GM23338 (cell line): ENCODE measurements at regions not wholly inside any gene's neighbourhood (a gene's known extent, or its start where the extent isn't known, plus 50 kb on each side); places are given as distances from the start of the nearest gene placed in this dataset.

Experiments
- ATAC-seq: fragments of 200-7000 bp; cut with Tn5 transposase; 3 replicates; pipeline ENCODE4 v1.9.1; 2020
- DNase-seq: peaks from one replicate; pipeline ENCODE4 v3.0.0-alpha.2; 2015; ENCODE audit warnings: low spot score
- H2AFZ ChIP-seq: fragments of 200-600 bp; sonication (generic); 2 replicates; pipeline ENCODE4 v1.8.0; 2016; ENCODE audit warnings: antibody characterized with exemption, mild to moderate bottlenecking, moderate library complexity
- H3F3A ChIP-seq: fragments of 200-600 bp; sonication (generic); replicated peaks from 2 replicates; pipeline ENCODE4 v1.8.0; 2017; ENCODE audit warnings: antibody characterized with exemption, mixed run types, low read depth
- H3K27ac ChIP-seq: fragments of 200-600 bp; sonication (generic); 2 replicates; pipeline ENCODE4 v1.6.1; 2016; ENCODE audit warnings: low read depth
- H3K27me3 ChIP-seq: fragments of 200-600 bp; sonication (generic); 2 replicates; pipeline ENCODE4 v1.8.0; 2016; ENCODE audit warnings: mild to moderate bottlenecking, mixed run types, moderate library complexity; ENCODE audit not compliant: insufficient read depth
- H3K36me3 ChIP-seq: fragments of 200-600 bp; sonication (generic); 2 replicates; pipeline ENCODE4 v1.8.0; 2016; ENCODE audit warnings: mild to moderate bottlenecking; ENCODE audit not compliant: insufficient read depth
- H3K4me1 ChIP-seq: fragments of 200-600 bp; sonication (generic); 2 replicates; pipeline ENCODE4 v1.8.0; 2016; ENCODE audit warnings: mild to moderate bottlenecking, moderate library complexity; ENCODE audit not compliant: insufficient read depth
- H3K4me2 ChIP-seq: fragments of 200-600 bp; sonication (generic); 2 replicates; pipeline ENCODE4 v1.7.1; 2017; ENCODE audit warnings: mixed run types
- H3K4me3 ChIP-seq: fragments of 200-600 bp; sonication (generic); 2 replicates; pipeline ENCODE4 v1.6.1; 2016; ENCODE audit warnings: mixed run types
- H3K79me2 ChIP-seq: fragments of 200-600 bp; sonication (generic); replicated peaks from 2 replicates; pipeline ENCODE4 v1.8.0; 2017; ENCODE audit warnings: mild to moderate bottlenecking; ENCODE audit not compliant: insufficient read depth
- H3K9me2 ChIP-seq: fragments of 200-600 bp; sonication (generic); 2 replicates; pipeline ENCODE4 v1.8.0; 2017; ENCODE audit not compliant: insufficient read depth
- H4K20me1 ChIP-seq: fragments of 200-600 bp; sonication (generic); replicated peaks from 2 replicates; pipeline ENCODE4 v1.8.0; 2017; ENCODE audit warnings: mild to moderate bottlenecking; ENCODE audit not compliant: insufficient read depth
- H3K27ac Mint-ChIP-seq: 2 replicates; pipeline ENCODE4 v1.8.0; 2020; ENCODE audit warnings: inconsistent platforms, mild to moderate bottlenecking, moderate library complexity, mixed read lengths
- H3K27me3 Mint-ChIP-seq: 3 replicates; pipeline ENCODE4 v1.8.0; 2022; ENCODE audit warnings: low read depth, mild to moderate bottlenecking, moderate library complexity, mixed read lengths, inconsistent platforms; ENCODE audit not compliant: insufficient read depth, poor library complexity
- H3K36me3 Mint-ChIP-seq: 3 replicates; pipeline ENCODE4 v1.8.0; 2021; ENCODE audit warnings: low read depth, mild to moderate bottlenecking, inconsistent platforms, moderate library complexity, mixed read lengths
- H3K4me1 Mint-ChIP-seq: 3 replicates; pipeline ENCODE4 v1.8.0; 2020; ENCODE audit warnings: mild to moderate bottlenecking, inconsistent platforms, mixed read lengths
- H3K4me3 Mint-ChIP-seq: 3 replicates; pipeline ENCODE4 v1.8.0; 2021; ENCODE audit warnings: moderate library complexity, mild to moderate bottlenecking, inconsistent platforms, mixed read lengths
- H3K9me3 Mint-ChIP-seq: 3 replicates; pipeline ENCODE4 v1.8.0; 2020; ENCODE audit warnings: moderate library complexity, mild to moderate bottlenecking, inconsistent platforms, mixed read lengths
- CREB1 ChIP-seq: fragments of 250-450 bp; sonication (Bioruptor Pico); IDR thresholded peaks from 2 replicates; pipeline ENCODE4 v1.5.0; 2020; ENCODE audit warnings: low read depth, mild to moderate bottlenecking, moderate library complexity
- EZH2 ChIP-seq: fragments of 200-600 bp; sonication (generic); IDR thresholded peaks from one replicate; pipeline ENCODE4 v1.8.0; 2017; ENCODE audit warnings: antibody characterized with exemption, mild to moderate bottlenecking, low read depth; ENCODE audit not compliant: unreplicated experiment
- EZH2phosphoT487 ChIP-seq: fragments of 200-600 bp; sonication (generic); IDR thresholded peaks from one replicate; pipeline ENCODE4 v1.8.1; 2018; ENCODE audit warnings: antibody characterized with exemption; ENCODE audit not compliant: unreplicated experiment
- JUNB ChIP-seq: IDR thresholded peaks from one replicate; pipeline ENCODE4 v1.6.1; 2016; ENCODE audit warnings: antibody characterized with exemption; ENCODE audit not compliant: unreplicated experiment
- NANOG ChIP-seq: IDR thresholded peaks from 2 replicates; pipeline ENCODE4 v1.6.1; 2016; ENCODE audit warnings: antibody characterized with exemption, borderline replicate concordance
- POLR2AphosphoS5 ChIP-seq: IDR thresholded peaks from 2 replicates; pipeline ENCODE4 v1.6.1; 2016; ENCODE audit warnings: antibody characterized with exemption, low read depth
- STAT1 ChIP-seq: IDR thresholded peaks from one replicate; pipeline ENCODE4 v1.6.1; 2016; ENCODE audit warnings: antibody characterized with exemption; ENCODE audit not compliant: unreplicated experiment
- ZNF114 ChIP-seq: fragments of 250-450 bp; sonication (Bioruptor Pico); IDR thresholded peaks from 2 replicates; pipeline ENCODE4 v1.5.0; 2020; ENCODE audit warnings: mild to moderate bottlenecking, moderate library complexity
- ZNF331 ChIP-seq: fragments of 250-450 bp; sonication (Bioruptor Pico); IDR thresholded peaks from 2 replicates; pipeline ENCODE4 v1.5.0; 2020; ENCODE audit warnings: low read depth, mild to moderate bottlenecking, moderate library complexity
- TF ChIP-seq, protein P1 (sequence below), 2 experiments: fragments of 200-600 bp in 1 of 2; sonication (generic) in 1 of 2; conservative IDR thresholded peaks; 2 replicates each; pipeline versions ENCODE4 v1.5.1 to v1.6.1; 2016 to 2017; ENCODE audit warnings: antibody characterized with exemption in 2 of 2, low read depth in 2 of 2, mild to moderate bottlenecking in 2 of 2, moderate library complexity in 1 of 2
- TF ChIP-seq, protein P2 (sequence below): IDR thresholded peaks from one replicate; pipeline ENCODE4 v1.6.1; 2018; ENCODE audit warnings: antibody characterized with exemption; ENCODE audit not compliant: unreplicated experiment
- TF ChIP-seq, protein P3 (sequence below): fragments of 250-450 bp; sonication (Bioruptor Pico); IDR thresholded peaks from 2 replicates; pipeline ENCODE4 v1.5.0; 2020; ENCODE audit warnings: mild to moderate bottlenecking, moderate library complexity
- TF ChIP-seq, protein P4 (sequence below): IDR thresholded peaks from 2 replicates; pipeline ENCODE4 v1.6.1; 2016; ENCODE audit warnings: antibody characterized with exemption

DNA sequence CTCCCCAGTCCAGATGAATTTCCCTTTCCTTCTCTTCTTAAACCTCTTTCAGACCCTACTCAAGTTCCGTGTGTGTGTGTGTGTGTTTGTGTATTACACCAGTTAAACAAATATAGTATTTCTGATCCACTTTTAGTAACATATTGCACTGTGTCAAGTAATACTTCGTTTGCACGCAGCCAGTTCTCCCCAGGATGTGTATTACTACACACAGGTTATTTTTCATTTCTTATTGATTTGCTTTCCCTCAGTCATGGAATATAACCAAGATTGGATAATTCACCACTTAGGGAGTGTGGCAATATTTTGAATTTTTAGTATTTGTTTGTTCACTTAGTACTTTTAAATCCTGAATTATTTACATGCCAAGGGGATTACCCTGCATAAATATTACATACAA is 667.0 kb downstream of the NR2F2 start:
- Mint-ChIP-seq H3K4me1 (no peaks in the 10 kb centered on the region), H3K9me3 (peaks cover 11% of the 10 kb centered on the region), H3K27ac (no peak overlapping the region), H3K36me3 (peaks cover 3% of the 10 kb centered on the region; the same call in 2 of the 3 replicates), H3K27me3 (peaks cover 2% of the 10 kb centered on the region), H3K4me3 (no peak overlapping the region)
- H4K20me1 ChIP-seq, result no peaks in the 10 kb centered on the region
- no peaks in the 10 kb centered on the region; the same call in none of the 2 replicates for H3K36me3 ChIP-seq
- no peaks in the 10 kb centered on the region for H3K4me1 ChIP-seq
- H3K79me2 ChIP-seq, result no peaks in the 10 kb centered on the region
- ATAC-seq (no peak), DNase-seq (no peak)
- TF ChIP-seq ZNF331 (CRISPR knock-in tag), result no peak
- TF ChIP-seq JUNB, result no peak
- TF ChIP-seq, protein P1, sequence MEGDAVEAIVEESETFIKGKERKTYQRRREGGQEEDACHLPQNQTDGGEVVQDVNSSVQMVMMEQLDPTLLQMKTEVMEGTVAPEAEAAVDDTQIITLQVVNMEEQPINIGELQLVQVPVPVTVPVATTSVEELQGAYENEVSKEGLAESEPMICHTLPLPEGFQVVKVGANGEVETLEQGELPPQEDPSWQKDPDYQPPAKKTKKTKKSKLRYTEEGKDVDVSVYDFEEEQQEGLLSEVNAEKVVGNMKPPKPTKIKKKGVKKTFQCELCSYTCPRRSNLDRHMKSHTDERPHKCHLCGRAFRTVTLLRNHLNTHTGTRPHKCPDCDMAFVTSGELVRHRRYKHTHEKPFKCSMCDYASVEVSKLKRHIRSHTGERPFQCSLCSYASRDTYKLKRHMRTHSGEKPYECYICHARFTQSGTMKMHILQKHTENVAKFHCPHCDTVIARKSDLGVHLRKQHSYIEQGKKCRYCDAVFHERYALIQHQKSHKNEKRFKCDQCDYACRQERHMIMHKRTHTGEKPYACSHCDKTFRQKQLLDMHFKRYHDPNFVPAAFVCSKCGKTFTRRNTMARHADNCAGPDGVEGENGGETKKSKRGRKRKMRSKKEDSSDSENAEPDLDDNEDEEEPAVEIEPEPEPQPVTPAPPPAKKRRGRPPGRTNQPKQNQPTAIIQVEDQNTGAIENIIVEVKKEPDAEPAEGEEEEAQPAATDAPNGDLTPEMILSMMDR (conservative IDR thresholded peaks at IDR 0.05; ENCODE audit: low read depth in 2 of 2), result no peak
- TF ChIP-seq STAT1, result no peak
- TF ChIP-seq, protein P2, sequence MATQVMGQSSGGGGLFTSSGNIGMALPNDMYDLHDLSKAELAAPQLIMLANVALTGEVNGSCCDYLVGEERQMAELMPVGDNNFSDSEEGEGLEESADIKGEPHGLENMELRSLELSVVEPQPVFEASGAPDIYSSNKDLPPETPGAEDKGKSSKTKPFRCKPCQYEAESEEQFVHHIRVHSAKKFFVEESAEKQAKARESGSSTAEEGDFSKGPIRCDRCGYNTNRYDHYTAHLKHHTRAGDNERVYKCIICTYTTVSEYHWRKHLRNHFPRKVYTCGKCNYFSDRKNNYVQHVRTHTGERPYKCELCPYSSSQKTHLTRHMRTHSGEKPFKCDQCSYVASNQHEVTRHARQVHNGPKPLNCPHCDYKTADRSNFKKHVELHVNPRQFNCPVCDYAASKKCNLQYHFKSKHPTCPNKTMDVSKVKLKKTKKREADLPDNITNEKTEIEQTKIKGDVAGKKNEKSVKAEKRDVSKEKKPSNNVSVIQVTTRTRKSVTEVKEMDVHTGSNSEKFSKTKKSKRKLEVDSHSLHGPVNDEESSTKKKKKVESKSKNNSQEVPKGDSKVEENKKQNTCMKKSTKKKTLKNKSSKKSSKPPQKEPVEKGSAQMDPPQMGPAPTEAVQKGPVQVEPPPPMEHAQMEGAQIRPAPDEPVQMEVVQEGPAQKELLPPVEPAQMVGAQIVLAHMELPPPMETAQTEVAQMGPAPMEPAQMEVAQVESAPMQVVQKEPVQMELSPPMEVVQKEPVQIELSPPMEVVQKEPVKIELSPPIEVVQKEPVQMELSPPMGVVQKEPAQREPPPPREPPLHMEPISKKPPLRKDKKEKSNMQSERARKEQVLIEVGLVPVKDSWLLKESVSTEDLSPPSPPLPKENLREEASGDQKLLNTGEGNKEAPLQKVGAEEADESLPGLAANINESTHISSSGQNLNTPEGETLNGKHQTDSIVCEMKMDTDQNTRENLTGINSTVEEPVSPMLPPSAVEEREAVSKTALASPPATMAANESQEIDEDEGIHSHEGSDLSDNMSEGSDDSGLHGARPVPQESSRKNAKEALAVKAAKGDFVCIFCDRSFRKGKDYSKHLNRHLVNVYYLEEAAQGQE, result no peak
- TF ChIP-seq POLR2AphosphoS5, result no peak
- TF ChIP-seq EZH2, result no peak
- no peak for TF ChIP-seq EZH2phosphoT487
- TF ChIP-seq, protein P3, sequence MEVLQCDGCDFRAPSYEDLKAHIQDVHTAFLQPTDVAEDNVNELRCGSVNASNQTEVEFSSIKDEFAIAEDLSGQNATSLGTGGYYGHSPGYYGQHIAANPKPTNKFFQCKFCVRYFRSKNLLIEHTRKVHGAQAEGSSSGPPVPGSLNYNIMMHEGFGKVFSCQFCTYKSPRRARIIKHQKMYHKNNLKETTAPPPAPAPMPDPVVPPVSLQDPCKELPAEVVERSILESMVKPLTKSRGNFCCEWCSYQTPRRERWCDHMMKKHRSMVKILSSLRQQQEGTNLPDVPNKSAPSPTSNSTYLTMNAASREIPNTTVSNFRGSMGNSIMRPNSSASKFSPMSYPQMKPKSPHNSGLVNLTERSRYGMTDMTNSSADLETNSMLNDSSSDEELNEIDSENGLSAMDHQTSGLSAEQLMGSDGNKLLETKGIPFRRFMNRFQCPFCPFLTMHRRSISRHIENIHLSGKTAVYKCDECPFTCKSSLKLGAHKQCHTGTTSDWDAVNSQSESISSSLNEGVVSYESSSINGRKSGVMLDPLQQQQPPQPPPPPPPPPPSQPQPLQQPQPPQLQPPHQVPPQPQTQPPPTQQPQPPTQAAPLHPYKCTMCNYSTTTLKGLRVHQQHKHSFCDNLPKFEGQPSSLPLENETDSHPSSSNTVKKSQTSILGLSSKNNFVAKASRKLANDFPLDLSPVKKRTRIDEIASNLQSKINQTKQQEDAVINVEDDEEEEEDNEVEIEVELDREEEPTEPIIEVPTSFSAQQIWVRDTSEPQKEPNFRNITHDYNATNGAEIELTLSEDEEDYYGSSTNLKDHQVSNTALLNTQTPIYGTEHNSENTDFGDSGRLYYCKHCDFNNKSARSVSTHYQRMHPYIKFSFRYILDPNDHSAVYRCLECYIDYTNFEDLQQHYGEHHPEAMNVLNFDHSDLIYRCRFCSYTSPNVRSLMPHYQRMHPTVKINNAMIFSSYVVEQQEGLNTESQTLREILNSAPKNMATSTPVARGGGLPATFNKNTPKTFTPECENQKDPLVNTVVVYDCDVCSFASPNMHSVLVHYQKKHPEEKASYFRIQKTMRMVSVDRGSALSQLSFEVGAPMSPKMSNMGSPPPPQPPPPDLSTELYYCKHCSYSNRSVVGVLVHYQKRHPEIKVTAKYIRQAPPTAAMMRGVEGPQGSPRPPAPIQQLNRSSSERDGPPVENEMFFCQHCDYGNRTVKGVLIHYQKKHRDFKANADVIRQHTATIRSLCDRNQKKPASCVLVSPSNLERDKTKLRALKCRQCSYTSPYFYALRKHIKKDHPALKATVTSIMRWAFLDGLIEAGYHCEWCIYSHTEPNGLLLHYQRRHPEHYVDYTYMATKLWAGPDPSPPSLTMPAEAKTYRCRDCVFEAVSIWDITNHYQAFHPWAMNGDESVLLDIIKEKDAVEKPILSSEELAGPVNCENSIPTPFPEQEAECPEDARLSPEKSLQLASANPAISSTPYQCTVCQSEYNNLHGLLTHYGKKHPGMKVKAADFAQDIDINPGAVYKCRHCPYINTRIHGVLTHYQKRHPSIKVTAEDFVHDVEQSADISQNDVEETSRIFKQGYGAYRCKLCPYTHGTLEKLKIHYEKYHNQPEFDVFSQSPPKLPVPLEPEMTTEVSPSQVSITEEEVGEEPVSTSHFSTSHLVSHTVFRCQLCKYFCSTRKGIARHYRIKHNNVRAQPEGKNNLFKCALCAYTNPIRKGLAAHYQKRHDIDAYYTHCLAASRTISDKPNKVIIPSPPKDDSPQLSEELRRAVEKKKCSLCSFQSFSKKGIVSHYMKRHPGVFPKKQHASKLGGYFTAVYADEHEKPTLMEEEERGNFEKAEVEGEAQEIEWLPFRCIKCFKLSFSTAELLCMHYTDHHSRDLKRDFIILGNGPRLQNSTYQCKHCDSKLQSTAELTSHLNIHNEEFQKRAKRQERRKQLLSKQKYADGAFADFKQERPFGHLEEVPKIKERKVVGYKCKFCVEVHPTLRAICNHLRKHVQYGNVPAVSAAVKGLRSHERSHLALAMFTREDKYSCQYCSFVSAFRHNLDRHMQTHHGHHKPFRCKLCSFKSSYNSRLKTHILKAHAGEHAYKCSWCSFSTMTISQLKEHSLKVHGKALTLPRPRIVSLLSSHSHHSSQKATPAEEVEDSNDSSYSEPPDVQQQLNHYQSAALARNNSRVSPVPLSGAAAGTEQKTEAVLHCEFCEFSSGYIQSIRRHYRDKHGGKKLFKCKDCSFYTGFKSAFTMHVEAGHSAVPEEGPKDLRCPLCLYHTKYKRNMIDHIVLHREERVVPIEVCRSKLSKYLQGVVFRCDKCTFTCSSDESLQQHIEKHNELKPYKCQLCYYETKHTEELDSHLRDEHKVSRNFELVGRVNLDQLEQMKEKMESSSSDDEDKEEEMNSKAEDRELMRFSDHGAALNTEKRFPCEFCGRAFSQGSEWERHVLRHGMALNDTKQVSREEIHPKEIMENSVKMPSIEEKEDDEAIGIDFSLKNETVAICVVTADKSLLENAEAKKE (CRISPR knock-in tag), result no peak
- TF ChIP-seq, protein P4, sequence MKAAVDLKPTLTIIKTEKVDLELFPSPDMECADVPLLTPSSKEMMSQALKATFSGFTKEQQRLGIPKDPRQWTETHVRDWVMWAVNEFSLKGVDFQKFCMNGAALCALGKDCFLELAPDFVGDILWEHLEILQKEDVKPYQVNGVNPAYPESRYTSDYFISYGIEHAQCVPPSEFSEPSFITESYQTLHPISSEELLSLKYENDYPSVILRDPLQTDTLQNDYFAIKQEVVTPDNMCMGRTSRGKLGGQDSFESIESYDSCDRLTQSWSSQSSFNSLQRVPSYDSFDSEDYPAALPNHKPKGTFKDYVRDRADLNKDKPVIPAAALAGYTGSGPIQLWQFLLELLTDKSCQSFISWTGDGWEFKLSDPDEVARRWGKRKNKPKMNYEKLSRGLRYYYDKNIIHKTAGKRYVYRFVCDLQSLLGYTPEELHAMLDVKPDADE, result no peak
- no peak for TF ChIP-seq ZNF114 (CRISPR knock-in tag)
- no peak for TF ChIP-seq NANOG
- no peak for TF ChIP-seq CREB1 (CRISPR knock-in tag)
- no peak overlapping the region for H2AFZ ChIP-seq
- no peak overlapping the region for H3K27ac ChIP-seq
- H3F3A ChIP-seq, result no peaks in the 10 kb centered on the region
- H3K4me2 ChIP-seq, result no peak overlapping the region
- no peaks in the 10 kb centered on the region for H3K9me2 ChIP-seq
- H3K27me3 ChIP-seq, result peaks cover 52% of the 10 kb centered on the region
- no peak overlapping the region for H3K4me3 ChIP-seq
